Tibial nerve (tissue), 4 donors: ENCODE measurements at regions not wholly inside any gene's neighbourhood (a gene's known extent, or its start where the extent isn't known, plus 50 kb on each side); places are given as distances from the start of the nearest gene placed in this dataset.
A peak's percentile ranks its signal among the peaks of the same experiment; 100 is the strongest.

Source experiments
- DNase-seq, 2 donors: peaks; one replicate each; pipeline ENCODE4 v3.0.0-alpha.2; 2019; ENCODE audit warnings: low spot score in 2 of 2
- H3K27ac ChIP-seq, 4 donors: fragments of 200-600 bp; sonication (generic) in 3 of 4; one replicate each; pipeline ENCODE4 v1.5.1; 2017 to 2019; ENCODE audit warnings: mild to moderate bottlenecking in 1 of 4
- H3K27me3 ChIP-seq, 2 donors: fragments of 200-600 bp; sonication (generic) in 1 of 2; one replicate each; pipeline versions ENCODE4 v1.5.1 to v1.6.0; 2017 to 2019
- H3K36me3 ChIP-seq, 3 donors: fragments of 200-600 bp; sonication (generic); one replicate each; pipeline ENCODE4 v1.5.1; 2018 to 2019
- H3K4me1 ChIP-seq, 4 donors: fragments of 200-600 bp; sonication (generic) in 3 of 4; one replicate each; pipeline ENCODE4 v1.5.1; 2017 to 2019
- H3K4me3 ChIP-seq, 4 donors: fragments of 200-600 bp; sonication (generic) in 3 of 4; one replicate each; pipeline ENCODE4 v1.5.1; 2017 to 2019; ENCODE audit warnings: mild to moderate bottlenecking in 1 of 4, moderate library complexity in 1 of 4
- H3K9me3 ChIP-seq, 4 donors: fragments of 200-600 bp; sonication (generic) in 3 of 4; one replicate each; pipeline ENCODE4 v1.5.1; 2017 to 2019
- CTCF ChIP-seq, 5 experiments: fragments of 200-600 bp in 3 of 5; fragments of 450-650 bp in 2 of 5; sonication (generic) in 3 of 5; IDR thresholded peaks; one replicate each; pipeline ENCODE4 v1.5.1; 2016 to 2019; ENCODE audit warnings: antibody characterized with exemption in 5 of 5, mild to moderate bottlenecking in 3 of 5, moderate library complexity in 2 of 5
- EP300 ChIP-seq, 2 donors: sonication (generic); formaldehyde crosslinking; IDR thresholded peaks; one replicate each; pipeline ENCODE4 v1.6.1; 2017; ENCODE audit warnings: antibody characterized with exemption in 2 of 2, mild to moderate bottlenecking in 1 of 2
- POLR2A ChIP-seq, 2 donors: fragments of 450-650 bp; IDR thresholded peaks; one replicate each; pipeline ENCODE4 v1.6.1; 2017; ENCODE audit warnings: antibody characterized with exemption in 2 of 2, mild to moderate bottlenecking in 2 of 2, moderate library complexity in 2 of 2
- WGBS, 2 donors: methylation state at CpG; one replicate each; pipeline ENCODE4 v1.1.5; 2018; 5-methylcytosine and 5-hydroxymethylcytosine counted together

DNA sequence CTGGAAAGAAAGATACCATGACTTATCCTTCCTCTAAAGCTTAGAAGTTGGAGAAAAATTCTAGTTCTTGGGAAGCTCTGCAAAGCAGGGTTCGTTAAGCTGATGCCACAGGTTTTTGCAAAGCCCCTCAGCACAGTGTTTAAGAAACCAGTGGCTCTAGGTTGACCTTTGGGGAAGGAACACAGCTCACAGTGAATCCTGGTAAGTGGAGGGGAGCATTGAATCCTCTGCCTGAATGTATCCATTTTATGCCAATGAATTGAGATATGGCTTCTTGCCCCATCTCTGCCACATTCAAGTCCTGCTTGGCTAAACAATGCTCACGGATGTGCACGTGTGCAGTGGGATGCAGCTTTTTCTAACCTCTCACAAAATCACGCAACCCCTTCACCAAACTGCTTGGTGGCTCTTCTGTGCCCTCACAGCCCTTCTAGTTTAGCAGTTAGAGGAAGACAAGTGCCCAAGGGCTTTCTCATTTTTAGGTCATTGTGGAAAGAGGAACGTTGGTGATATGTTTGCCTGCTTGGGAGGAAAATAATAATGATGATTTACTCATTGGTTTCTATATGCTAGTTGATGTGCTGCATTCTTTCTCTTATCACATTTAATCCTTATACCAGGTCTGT, 111.3 kb downstream of the DAD1 start:
- no peak for TF ChIP-seq POLR2A (IDR thresholded peaks at IDR 0.05)
- TF ChIP-seq EP300 (IDR thresholded peaks at IDR 0.05), result no peak
- no peak for TF ChIP-seq CTCF (IDR thresholded peaks at IDR 0.05)
- DNase-seq, result no peak
- peak overlapping the region in 2 of 4 donors; percentile 9 to 58 for H3K27ac ChIP-seq
- no peaks in the 10 kb centered on the region for H3K36me3 ChIP-seq
- H3K9me3 ChIP-seq, result no peaks in the 10 kb centered on the region
- H3K4me1 ChIP-seq, result peaks cover 0 to 76% (median 10%) of the 10 kb centered on the region in 4 donors
- 82 to 83% methylated on average over 5 of the region's 5 CpGs for WGBS, 2 donors
- H3K4me3 ChIP-seq, result no peak overlapping the region
- no peaks in the 10 kb centered on the region for H3K27me3 ChIP-seq

GRCh38 chr14:22476887-22477286, 112.1 kb downstream of the DAD1 start:
- Histone ChIP-seq H3K9me3 (no peaks in the 10 kb centered on the region), H3K4me3 (no peak overlapping the region), H3K4me1 (peaks cover 0 to 74% (median 10%) of the 10 kb centered on the region in 4 donors), H3K36me3 (no peaks in the 10 kb centered on the region), H3K27ac (peak overlapping the region in 1 of 4 donors; percentile 43), H3K27me3 (no peaks in the 10 kb centered on the region)
- WGBS, 2 donors, result 42 to 43% methylated on average over 2 of the region's 2 CpGs
- TF ChIP-seq EP300 (IDR thresholded peaks at IDR 0.05) (no peak), CTCF (IDR thresholded peaks at IDR 0.05) (no peak), POLR2A (IDR thresholded peaks at IDR 0.05) (no peak)
- DNase-seq, result no peak

- TF ChIP-seq POLR2A (IDR thresholded peaks at IDR 0.05) (no peak), CTCF (IDR thresholded peaks at IDR 0.05) (no peak), EP300 (IDR thresholded peaks at IDR 0.05) (no peak)
- Histone ChIP-seq H3K4me1 (peaks cover 0 to 74% (median 10%) of the 10 kb centered on the region in 4 donors), H3K27me3 (no peaks in the 10 kb centered on the region), H3K9me3 (no peaks in the 10 kb centered on the region), H3K4me3 (no peak overlapping the region), H3K36me3 (no peaks in the 10 kb centered on the region), H3K27ac (peak overlapping the region in 1 of 4 donors; percentile 43)
- no peak for DNase-seq
- 81 to 83% methylated on average over 5 of the region's 5 CpGs for WGBS, 2 donors
These were observed 112.8 kb downstream of the DAD1 start for GRCh38 chr14:22476005-22476751.

DNA sequence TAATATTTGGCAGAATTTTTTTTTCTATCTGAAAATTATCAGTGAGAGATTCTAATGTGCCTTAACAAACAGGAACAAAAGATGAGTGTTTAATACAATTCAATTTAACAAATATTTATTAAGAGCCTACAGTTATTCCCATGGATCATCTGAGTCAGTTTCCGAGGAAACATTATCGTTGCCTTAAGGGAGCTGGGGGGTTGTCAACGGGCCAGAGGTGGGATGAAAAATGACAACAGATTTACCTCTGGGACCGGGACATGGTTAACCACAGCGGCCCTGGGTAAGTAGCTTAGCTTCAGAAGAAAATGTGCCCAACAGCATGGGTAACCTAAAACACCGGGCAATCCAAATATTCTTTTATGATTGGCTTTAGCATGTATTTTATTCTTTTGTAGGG, 113.6 kb downstream of the DAD1 start:
- no peaks in the 10 kb centered on the region for H3K9me3 ChIP-seq
- peaks cover 0 to 67% (median 10%) of the 10 kb centered on the region in 4 donors for H3K4me1 ChIP-seq
- no peaks in the 10 kb centered on the region for H3K36me3 ChIP-seq
- no peak for DNase-seq
- no peak overlapping the region for H3K4me3 ChIP-seq
- no peak for TF ChIP-seq POLR2A (IDR thresholded peaks at IDR 0.05)
- TF ChIP-seq EP300 (IDR thresholded peaks at IDR 0.05), result no peak
- no peak for TF ChIP-seq CTCF (IDR thresholded peaks at IDR 0.05)
- peak overlapping the region in 1 of 4 donors; percentile 7 for H3K27ac ChIP-seq
- 69 to 76% methylated on average over 6 of the region's 6 CpGs for WGBS, 2 donors
- H3K27me3 ChIP-seq, result no peaks in the 10 kb centered on the region

DNA sequence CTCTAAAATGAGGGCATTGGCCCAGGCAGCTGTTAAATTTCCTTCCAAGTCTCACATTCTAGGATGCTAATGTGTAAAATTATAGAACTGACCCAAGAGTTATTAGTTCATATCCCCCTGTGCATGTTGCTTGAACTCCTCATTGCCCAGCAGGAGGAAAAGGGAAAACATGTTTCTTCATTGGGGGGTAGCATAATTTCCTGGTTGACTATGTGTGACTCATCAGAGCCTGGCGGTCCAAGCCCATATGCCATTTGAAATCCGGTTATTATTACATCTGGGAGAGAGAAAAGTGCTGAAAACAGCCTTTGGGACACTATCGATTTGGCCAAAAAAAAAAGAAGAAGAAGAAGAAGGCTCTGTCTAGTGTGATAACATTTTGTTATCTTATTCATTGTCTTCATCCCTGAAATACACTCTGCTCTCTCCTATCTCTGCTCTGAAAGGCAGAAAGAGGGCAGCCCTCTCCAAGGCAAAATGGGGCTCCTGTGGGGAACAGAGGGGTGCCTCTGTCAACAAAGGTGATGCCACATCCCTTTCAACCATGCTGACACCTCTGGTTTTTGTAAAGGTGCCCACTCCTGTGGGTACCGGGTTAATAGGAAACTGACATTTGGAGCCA, 114.2 kb downstream of the DAD1 start:
- H3K9me3 ChIP-seq, result no peaks in the 10 kb centered on the region
- DNase-seq, result no peak
- H3K4me1 ChIP-seq, result peaks cover 0 to 67% (median 10%) of the 10 kb centered on the region in 4 donors
- WGBS, 2 donors, result 49 to 54% methylated on average over 4 of the region's 4 CpGs
- peak overlapping the region in 1 of 4 donors; percentile 7 for H3K27ac ChIP-seq
- no peak overlapping the region for H3K4me3 ChIP-seq
- H3K36me3 ChIP-seq, result no peaks in the 10 kb centered on the region
- no peak for TF ChIP-seq CTCF (IDR thresholded peaks at IDR 0.05)
- TF ChIP-seq POLR2A (IDR thresholded peaks at IDR 0.05), result no peak
- TF ChIP-seq EP300 (IDR thresholded peaks at IDR 0.05), result no peak
- no peaks in the 10 kb centered on the region for H3K27me3 ChIP-seq
